Thyroid gland (tissue), 4 donors: ENCODE measurements at regions not wholly inside any gene's neighbourhood (a gene's known extent, or its start where the extent isn't known, plus 50 kb on each side); places are given as distances from the start of the nearest gene placed in this dataset.

Experiments used
- CTCF ChIP-seq, 6 experiments: fragments of 200-600 bp in 3 of 6; fragments of 450-650 bp in 3 of 6; sonication (generic) in 3 of 6; IDR thresholded peaks; one replicate each; pipeline ENCODE4 v1.5.1; 2016 to 2019; ENCODE audit warnings: antibody characterized with exemption in 6 of 6, mild to moderate bottlenecking in 2 of 6, inconsistent platforms in 1 of 6, moderate library complexity in 1 of 6
- POLR2A ChIP-seq, 2 donors: fragments of 450-650 bp; IDR thresholded peaks; one replicate each; pipeline ENCODE4 v1.6.1; 2017; ENCODE audit warnings: antibody characterized with exemption in 2 of 2, mild to moderate bottlenecking in 2 of 2, moderate library complexity in 1 of 2

GRCh38 chr14:38330275-38330674, 74.4 kb upstream of the CLEC14A start:
- TF ChIP-seq CTCF (IDR thresholded peaks at IDR 0.05): no peak
- no peak for TF ChIP-seq POLR2A (IDR thresholded peaks at IDR 0.05)
